T-helper 2 cell treated with Interferon-gamma antibody and Interleukin-4, amounts not matched to agents 5 μg/mL and 100 μg/mL, for 36 hours (primary cell): ENCODE measurements at regions not wholly inside any gene's neighbourhood (a gene's known extent, or its start where the extent isn't known, plus 50 kb on each side); places are given as distances from the start of the nearest gene placed in this dataset.

Source experiments
- DNase-seq: peaks from one replicate; pipeline ENCODE4 v3.0.0; 2021; ENCODE audit warnings: low spot score
- H3K27ac Mint-ChIP-seq: one replicate; pipeline ENCODE4 v1.8.0; 2021; ENCODE audit warnings: mild to moderate bottlenecking, mixed read lengths
- H3K27me3 Mint-ChIP-seq: one replicate; pipeline ENCODE4 v1.8.0; 2021; ENCODE audit warnings: low read depth, mixed read lengths
- H3K36me3 Mint-ChIP-seq: one replicate; pipeline ENCODE4 v1.8.0; 2021; ENCODE audit warnings: low read depth, mixed read lengths
- H3K4me1 Mint-ChIP-seq: one replicate; pipeline ENCODE4 v1.8.0; 2021; ENCODE audit warnings: low read depth, mixed read lengths
- H3K4me3 Mint-ChIP-seq: one replicate; pipeline ENCODE4 v1.8.0; 2022; ENCODE audit warnings: mild to moderate bottlenecking, moderate library complexity, mixed read lengths
- H3K9me3 Mint-ChIP-seq: one replicate; pipeline ENCODE4 v1.8.0; 2021; ENCODE audit warnings: mixed read lengths

- H3K4me3 Mint-ChIP-seq, result no peak overlapping the region
- no peaks in the 10 kb centered on the region for H3K36me3 Mint-ChIP-seq
- DNase-seq, result no peak
- H3K9me3 Mint-ChIP-seq, result peaks cover 7% of the 10 kb centered on the region
- no peaks in the 10 kb centered on the region for H3K27me3 Mint-ChIP-seq
- H3K4me1 Mint-ChIP-seq, result no peaks in the 10 kb centered on the region
- H3K27ac Mint-ChIP-seq, result no peak overlapping the region
These were observed 52.3 kb upstream of the TBX18 start for GRCh38 chr6:84816741-84817140.

DNA sequence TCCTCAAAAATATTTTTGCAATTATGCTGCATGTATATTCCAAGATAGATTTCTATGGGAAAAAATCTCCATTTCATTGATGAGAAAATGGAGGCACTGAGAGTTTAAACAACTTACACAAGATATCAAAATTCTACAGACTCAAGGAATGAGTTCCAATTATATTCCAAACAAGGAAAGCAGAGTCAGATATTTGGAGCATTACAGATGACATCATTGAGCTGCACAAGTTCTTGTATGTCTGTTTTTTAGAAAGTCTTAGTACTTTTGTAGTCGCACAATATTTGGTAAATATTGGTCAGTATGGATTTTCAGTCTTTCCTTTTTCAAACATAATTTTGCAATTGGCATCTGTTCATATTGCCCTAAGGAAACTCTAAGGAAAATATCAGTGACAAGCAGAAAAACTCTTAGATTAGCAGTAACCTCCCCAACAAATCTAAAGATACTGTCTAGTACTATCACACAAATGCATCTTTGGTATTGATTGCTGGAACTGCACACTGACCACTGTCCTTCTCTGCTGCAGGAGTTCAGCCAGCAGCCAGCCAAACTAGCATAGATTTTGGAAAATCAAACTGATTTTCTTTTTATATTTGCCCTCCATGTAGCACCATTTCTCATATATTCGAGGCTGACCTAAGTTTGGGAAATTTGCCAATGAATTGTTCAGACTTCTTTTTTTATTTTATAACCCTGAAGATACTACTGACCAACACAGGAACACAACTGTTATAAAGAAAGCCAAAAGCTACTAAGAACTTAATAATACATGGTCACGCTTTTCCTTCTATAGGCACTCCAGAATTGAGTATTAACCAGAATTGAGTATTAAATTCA, 51.7 kb upstream of the TBX18 start:
- no peak overlapping the region for H3K4me3 Mint-ChIP-seq

More for the DNA sequence above, 51.7 kb upstream of the TBX18 start:
- Mint-ChIP-seq H3K27ac (no peak overlapping the region), H3K4me1 (no peaks in the 10 kb centered on the region), H3K27me3 (no peaks in the 10 kb centered on the region), H3K36me3 (no peaks in the 10 kb centered on the region), H3K9me3 (peaks cover 7% of the 10 kb centered on the region)
- no peak for DNase-seq
